ENCODE measurements at regions not wholly inside any gene's neighbourhood (a gene's known extent, or its start where the extent isn't known, plus 50 kb on each side); places are given as distances from the start of the nearest gene placed in this dataset.

DNA sequence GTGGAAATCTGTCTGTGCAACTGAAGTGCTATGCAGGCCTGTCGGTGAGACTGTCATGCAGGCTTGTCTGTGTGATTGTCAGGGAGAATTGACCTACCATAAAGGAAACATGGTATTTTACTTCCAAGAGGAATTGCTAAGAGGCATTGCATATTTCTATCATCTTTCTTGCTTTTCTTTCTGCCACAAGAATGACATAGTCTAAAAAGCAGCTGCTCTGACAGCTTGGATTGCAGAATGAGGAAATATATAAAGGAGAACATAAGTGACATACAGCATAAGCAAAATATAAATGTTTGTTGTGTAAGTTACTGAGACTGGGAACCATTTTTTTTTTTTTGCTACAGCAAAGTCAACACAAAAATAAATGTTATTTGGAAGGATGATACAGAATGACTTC is 105.1 kb downstream of the MANEA start (continued):
- TF ChIP-seq, protein P1, sequence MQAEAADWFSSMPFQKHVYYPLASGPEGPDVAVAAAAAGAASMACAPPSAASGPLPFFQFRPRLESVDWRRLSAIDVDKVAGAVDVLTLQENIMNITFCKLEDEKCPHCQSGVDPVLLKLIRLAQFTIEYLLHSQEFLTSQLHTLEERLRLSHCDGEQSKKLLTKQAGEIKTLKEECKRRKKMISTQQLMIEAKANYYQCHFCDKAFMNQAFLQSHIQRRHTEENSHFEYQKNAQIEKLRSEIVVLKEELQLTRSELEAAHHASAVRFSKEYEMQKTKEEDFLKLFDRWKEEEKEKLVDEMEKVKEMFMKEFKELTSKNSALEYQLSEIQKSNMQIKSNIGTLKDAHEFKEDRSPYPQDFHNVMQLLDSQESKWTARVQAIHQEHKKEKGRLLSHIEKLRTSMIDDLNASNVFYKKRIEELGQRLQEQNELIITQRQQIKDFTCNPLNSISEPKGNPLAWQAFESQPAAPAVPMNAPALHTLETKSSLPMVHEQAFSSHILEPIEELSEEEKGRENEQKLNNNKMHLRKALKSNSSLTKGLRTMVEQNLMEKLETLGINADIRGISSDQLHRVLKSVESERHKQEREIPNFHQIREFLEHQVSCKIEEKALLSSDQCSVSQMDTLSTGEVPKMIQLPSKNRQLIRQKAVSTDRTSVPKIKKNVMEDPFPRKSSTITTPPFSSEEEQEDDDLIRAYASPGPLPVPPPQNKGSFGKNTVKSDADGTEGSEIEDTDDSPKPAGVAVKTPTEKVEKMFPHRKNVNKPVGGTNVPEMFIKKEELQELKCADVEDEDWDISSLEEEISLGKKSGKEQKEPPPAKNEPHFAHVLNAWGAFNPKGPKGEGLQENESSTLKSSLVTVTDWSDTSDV (CRISPR knock-in tag; IDR thresholded peaks at IDR 0.05), result no peak
- TF ChIP-seq, protein P2, sequence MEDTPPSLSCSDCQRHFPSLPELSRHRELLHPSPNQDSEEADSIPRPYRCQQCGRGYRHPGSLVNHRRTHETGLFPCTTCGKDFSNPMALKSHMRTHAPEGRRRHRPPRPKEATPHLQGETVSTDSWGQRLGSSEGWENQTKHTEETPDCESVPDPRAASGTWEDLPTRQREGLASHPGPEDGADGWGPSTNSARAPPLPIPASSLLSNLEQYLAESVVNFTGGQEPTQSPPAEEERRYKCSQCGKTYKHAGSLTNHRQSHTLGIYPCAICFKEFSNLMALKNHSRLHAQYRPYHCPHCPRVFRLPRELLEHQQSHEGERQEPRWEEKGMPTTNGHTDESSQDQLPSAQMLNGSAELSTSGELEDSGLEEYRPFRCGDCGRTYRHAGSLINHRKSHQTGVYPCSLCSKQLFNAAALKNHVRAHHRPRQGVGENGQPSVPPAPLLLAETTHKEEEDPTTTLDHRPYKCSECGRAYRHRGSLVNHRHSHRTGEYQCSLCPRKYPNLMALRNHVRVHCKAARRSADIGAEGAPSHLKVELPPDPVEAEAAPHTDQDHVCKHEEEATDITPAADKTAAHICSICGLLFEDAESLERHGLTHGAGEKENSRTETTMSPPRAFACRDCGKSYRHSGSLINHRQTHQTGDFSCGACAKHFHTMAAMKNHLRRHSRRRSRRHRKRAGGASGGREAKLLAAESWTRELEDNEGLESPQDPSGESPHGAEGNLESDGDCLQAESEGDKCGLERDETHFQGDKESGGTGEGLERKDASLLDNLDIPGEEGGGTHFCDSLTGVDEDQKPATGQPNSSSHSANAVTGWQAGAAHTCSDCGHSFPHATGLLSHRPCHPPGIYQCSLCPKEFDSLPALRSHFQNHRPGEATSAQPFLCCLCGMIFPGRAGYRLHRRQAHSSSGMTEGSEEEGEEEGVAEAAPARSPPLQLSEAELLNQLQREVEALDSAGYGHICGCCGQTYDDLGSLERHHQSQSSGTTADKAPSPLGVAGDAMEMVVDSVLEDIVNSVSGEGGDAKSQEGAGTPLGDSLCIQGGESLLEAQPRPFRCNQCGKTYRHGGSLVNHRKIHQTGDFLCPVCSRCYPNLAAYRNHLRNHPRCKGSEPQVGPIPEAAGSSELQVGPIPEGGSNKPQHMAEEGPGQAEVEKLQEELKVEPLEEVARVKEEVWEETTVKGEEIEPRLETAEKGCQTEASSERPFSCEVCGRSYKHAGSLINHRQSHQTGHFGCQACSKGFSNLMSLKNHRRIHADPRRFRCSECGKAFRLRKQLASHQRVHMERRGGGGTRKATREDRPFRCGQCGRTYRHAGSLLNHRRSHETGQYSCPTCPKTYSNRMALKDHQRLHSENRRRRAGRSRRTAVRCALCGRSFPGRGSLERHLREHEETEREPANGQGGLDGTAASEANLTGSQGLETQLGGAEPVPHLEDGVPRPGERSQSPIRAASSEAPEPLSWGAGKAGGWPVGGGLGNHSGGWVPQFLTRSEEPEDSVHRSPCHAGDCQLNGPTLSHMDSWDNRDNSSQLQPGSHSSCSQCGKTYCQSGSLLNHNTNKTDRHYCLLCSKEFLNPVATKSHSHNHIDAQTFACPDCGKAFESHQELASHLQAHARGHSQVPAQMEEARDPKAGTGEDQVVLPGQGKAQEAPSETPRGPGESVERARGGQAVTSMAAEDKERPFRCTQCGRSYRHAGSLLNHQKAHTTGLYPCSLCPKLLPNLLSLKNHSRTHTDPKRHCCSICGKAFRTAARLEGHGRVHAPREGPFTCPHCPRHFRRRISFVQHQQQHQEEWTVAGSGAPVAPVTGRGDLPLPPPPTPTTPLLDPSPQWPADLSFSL (CRISPR knock-in tag; IDR thresholded peaks at IDR 0.05), result no peak
- no peak for TF ChIP-seq ZMYM4 (CRISPR knock-in tag; IDR thresholded peaks at IDR 0.05)
- TF ChIP-seq AGO1 (IDR thresholded peaks at IDR 0.05; ENCODE audit: low read depth, low read length, poor library complexity, severe bottlenecking), result no peak
- TF ChIP-seq, protein P3, sequence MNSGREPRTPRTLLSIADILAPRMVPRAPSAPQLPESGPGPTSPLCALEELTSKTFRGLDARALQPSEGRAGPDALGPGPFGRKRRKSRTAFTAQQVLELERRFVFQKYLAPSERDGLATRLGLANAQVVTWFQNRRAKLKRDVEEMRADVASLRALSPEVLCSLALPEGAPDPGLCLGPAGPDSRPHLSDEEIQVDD (CRISPR knock-in tag; IDR thresholded peaks at IDR 0.05; ENCODE audit: borderline replicate concordance), result no peak
- TF ChIP-seq, protein P4, sequence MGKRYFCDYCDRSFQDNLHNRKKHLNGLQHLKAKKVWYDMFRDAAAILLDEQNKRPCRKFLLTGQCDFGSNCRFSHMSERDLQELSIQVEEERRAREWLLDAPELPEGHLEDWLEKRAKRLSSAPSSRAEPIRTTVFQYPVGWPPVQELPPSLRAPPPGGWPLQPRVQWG (CRISPR knock-in tag; IDR thresholded peaks at IDR 0.05; ENCODE audit: borderline replicate concordance, low read depth), result no peak
- TF ChIP-seq SOX6 (IDR thresholded peaks at IDR 0.05), result no peak
- no peak for TF ChIP-seq SOX6 (CRISPR knock-in tag; IDR thresholded peaks at IDR 0.05)
- no peak for TF ChIP-seq NPAS2 (CRISPR knock-in tag; IDR thresholded peaks at IDR 0.05; ENCODE audit: borderline replicate concordance)

Measured in HepG2 (cell line).